Stimulated activated CD4-positive, alpha-beta T cell treated with anti-CD3 and anti-CD28 coated beads, Interleukin-12 subunit alpha, Interleukin-12 subunit beta, amount 100 ng/mL, for 48 hours (primary cell): ENCODE measurements at regions not wholly inside any gene's neighbourhood (a gene's known extent, or its start where the extent isn't known, plus 50 kb on each side); places are given as distances from the start of the nearest gene placed in this dataset.
"Not testable (repeated sequence)": the region's sequence is repeated elsewhere in the genome, so short reads cannot be mapped to it uniquely, and the experiment has no call there.

ENCODE experiments used
- DNase-seq, 3 donors: peaks; one replicate each; pipeline ENCODE4 v3.0.0-alpha.2; 2020; ENCODE audit warnings: low read depth in 2 of 3, low spot score in 1 of 3

GRCh38 chr1:232179896-232180778, 449.8 kb downstream of the SIPA1L2 start:
- no peak for DNase-seq

GRCh38 chr1:232178191-232178590, 451.7 kb downstream of the SIPA1L2 start:
- no peak for DNase-seq

- no peak for DNase-seq
Measured at GRCh38 chr1:232177438-232177837, 452.5 kb downstream of the SIPA1L2 start.

- DNase-seq: no peak
Measured at GRCh38 chr1:232176222-232176621, 453.7 kb downstream of the SIPA1L2 start.

GRCh38 chr1:232174306-232174705, 455.6 kb downstream of the SIPA1L2 start:
- no peak for DNase-seq

- DNase-seq: no peak
Measured at GRCh38 chr1:232172563-232172962, 457.4 kb downstream of the SIPA1L2 start.

- DNase-seq: no peak
Measured at GRCh38 chr1:232170909-232171308, 459.0 kb downstream of the SIPA1L2 start.

GRCh38 chr1:232169436-232169835, 460.5 kb downstream of the SIPA1L2 start:
- no peak for DNase-seq

GRCh38 chr1:232168508-232168907, 461.4 kb downstream of the SIPA1L2 start:
- no peak for DNase-seq

- no peak for DNase-seq
Measured at GRCh38 chr1:232166942-232167341, 463.0 kb downstream of the SIPA1L2 start.

GRCh38 chr1:232164078-232164963, 465.6 kb downstream of the SIPA1L2 start:
- no peak for DNase-seq

GRCh38 chr1:232163533-232163932, 466.4 kb downstream of the SIPA1L2 start:
- DNase-seq: no peak

GRCh38 chr1:232162001-232162400, 467.9 kb downstream of the SIPA1L2 start:
- DNase-seq: no peak

- DNase-seq: not testable (repeated sequence)
Measured at GRCh38 chr1:232158558-232158957, 471.4 kb downstream of the SIPA1L2 start.

- DNase-seq: not testable (repeated sequence)
Measured at GRCh38 chr1:232156070-232156469, 473.9 kb downstream of the SIPA1L2 start.

- no peak for DNase-seq
Measured at GRCh38 chr1:232153652-232154051, 476.3 kb downstream of the SIPA1L2 start.

GRCh38 chr1:232150770-232151548, 479.0 kb downstream of the SIPA1L2 start:
- no peak for DNase-seq

- DNase-seq: no peak
Measured at GRCh38 chr1:232149287-232150201, 480.4 kb downstream of the SIPA1L2 start.

GRCh38 chr1:232147215-232147614, 482.7 kb downstream of the SIPA1L2 start:
- DNase-seq: no peak

- DNase-seq: no peak
Measured at GRCh38 chr1:232146514-232146913, 483.4 kb downstream of the SIPA1L2 start.
